ENCODE measurements at regions not wholly inside any gene's neighbourhood (a gene's known extent, or its start where the extent isn't known, plus 50 kb on each side); places are given as distances from the start of the nearest gene placed in this dataset.
"Not testable (repeated sequence)": the region's sequence is repeated elsewhere in the genome, so short reads cannot be mapped to it uniquely, and the experiment has no call there.

DNA sequence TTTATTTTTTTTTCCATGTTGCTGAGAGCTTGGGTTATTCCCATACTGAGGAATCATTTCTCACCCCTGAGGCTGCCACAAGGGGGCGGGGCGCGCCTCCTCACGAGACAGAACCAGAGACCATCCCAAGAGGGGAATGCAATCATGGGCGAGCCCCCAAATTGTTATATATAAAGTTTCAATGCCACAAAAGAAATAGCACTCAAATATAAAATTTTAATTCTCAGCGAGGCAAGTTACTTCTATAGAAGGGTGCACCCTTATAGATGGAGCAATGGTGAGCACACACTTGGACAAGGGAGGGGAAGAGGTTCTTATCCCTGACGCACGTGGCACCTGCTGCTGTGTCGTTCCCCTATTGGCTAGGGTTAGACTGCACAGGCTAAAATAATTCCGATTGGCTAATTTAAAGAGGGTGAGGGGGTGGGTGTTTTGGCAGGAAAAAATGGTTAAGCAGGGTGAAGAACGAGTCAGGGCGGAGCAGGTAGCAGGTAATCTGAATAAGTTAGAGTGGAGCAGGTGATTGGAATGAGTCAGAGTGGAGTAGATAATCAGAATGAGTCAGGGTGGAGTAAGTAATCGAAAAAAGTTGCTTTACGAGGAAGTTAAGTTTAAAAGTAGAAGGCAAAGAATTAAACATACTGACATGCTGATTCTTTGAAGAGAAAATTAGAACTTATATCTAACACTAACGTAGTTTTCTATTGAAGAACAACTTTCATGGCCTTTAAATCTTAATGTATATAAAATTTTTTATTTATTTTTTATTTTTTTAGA, 177.5 kb downstream of the MTCL1 start:
- no peak for FAIRE-seq
- DNase-seq (ENCODE audit: insufficient read length, low spot score), result no peak
- TF ChIP-seq PAX5 (IDR thresholded peaks at IDR 0.05; ENCODE audit: insufficient read depth, low read length, severe bottlenecking) (no peak), POU2F2 (IDR thresholded peaks at IDR 0.05; ENCODE audit: low read depth, low read length) (no peak), SPI1 (IDR thresholded peaks at IDR 0.05; ENCODE audit: low read depth, low read length) (no peak), TAF1 (IDR thresholded peaks at IDR 0.05; ENCODE audit: low read depth, low read length) (no peak), POLR2A (IDR thresholded peaks at IDR 0.05; ENCODE audit: low read depth, low read length) (no peak), POLR2AphosphoS5 (IDR thresholded peaks at IDR 0.05; ENCODE audit: low read depth, low read length) (no peak)

DNA sequence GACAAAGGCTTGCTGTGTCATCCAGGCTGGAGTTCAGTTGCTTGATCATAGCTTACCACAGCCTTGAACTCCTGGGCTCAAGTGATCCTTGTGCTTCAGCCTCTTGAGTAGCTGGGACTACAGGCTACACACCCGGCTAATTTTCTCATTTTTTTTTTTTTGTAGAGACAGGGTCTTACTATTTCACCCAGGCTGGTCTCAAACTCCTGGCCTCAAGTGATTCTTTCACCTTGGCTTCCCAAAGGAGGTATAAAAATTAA, 178.0 kb downstream of the MTCL1 start:
- TF ChIP-seq PAX5 (IDR thresholded peaks at IDR 0.05; ENCODE audit: insufficient read depth, low read length, severe bottlenecking) (no peak), POLR2AphosphoS5 (IDR thresholded peaks at IDR 0.05; ENCODE audit: low read depth, low read length) (no peak), POU2F2 (IDR thresholded peaks at IDR 0.05; ENCODE audit: low read depth, low read length) (no peak), POLR2A (IDR thresholded peaks at IDR 0.05; ENCODE audit: low read depth, low read length) (no peak), TAF1 (IDR thresholded peaks at IDR 0.05; ENCODE audit: low read depth, low read length) (no peak), SPI1 (IDR thresholded peaks at IDR 0.05; ENCODE audit: low read depth, low read length) (no peak)
- no peak for FAIRE-seq

DNA sequence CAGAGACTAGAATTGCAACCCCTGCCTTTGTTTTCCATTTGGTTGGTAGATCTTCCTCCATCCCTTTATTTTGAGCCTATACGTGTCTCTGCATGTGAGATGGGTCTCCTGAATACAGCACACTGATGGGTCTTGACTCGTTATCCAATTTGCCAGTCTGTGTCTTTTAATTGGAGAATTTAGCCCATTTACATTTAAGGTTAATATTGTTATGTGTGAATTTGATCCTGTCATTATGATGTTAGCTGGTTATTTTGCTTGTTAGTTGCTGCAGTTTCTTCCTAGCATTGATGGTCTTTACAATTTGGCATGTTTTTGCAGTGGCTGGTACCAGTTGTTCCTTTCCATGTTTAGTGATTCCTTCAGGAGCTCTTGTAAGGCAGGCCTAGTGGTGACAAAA, 182.5 kb downstream of the MTCL1 start:
- FAIRE-seq, result not testable (repeated sequence)

More for the DNA sequence above, 178.0 kb downstream of the MTCL1 start:
- no peak for DNase-seq (ENCODE audit: insufficient read length, low spot score)

DNA sequence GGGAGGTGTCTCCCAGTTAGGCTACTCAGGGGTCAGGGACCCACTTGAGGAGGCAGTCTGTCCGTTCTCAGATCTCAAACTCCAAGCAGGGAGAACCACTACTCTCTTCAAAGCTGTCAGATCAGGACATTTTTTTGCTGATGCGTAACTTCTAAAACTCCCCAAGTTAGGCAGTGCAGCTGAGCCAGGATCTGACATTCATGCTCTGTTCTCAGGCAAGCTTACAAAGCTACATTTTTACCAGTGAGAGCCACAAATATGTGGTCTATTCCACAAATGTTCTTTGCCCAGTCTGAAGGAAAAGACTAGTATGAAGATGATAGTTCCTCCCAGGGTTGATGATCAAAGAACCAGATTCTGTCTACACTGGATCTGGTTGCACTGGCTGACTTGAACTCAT, 184.1 kb downstream of the MTCL1 start:
- DNase-seq (ENCODE audit: insufficient read length, low spot score), result no peak
- TF ChIP-seq TAF1 (IDR thresholded peaks at IDR 0.05; ENCODE audit: low read depth, low read length) (no peak), SPI1 (IDR thresholded peaks at IDR 0.05; ENCODE audit: low read depth, low read length) (no peak), POLR2A (IDR thresholded peaks at IDR 0.05; ENCODE audit: low read depth, low read length) (no peak), PAX5 (IDR thresholded peaks at IDR 0.05; ENCODE audit: insufficient read depth, low read length, severe bottlenecking) (no peak), POU2F2 (IDR thresholded peaks at IDR 0.05; ENCODE audit: low read depth, low read length) (no peak), POLR2AphosphoS5 (IDR thresholded peaks at IDR 0.05; ENCODE audit: low read depth, low read length) (no peak)
- FAIRE-seq, result no peak

More for the DNA sequence above, 182.5 kb downstream of the MTCL1 start:
- not testable (repeated sequence) for DNase-seq (ENCODE audit: insufficient read length, low spot score)

DNA sequence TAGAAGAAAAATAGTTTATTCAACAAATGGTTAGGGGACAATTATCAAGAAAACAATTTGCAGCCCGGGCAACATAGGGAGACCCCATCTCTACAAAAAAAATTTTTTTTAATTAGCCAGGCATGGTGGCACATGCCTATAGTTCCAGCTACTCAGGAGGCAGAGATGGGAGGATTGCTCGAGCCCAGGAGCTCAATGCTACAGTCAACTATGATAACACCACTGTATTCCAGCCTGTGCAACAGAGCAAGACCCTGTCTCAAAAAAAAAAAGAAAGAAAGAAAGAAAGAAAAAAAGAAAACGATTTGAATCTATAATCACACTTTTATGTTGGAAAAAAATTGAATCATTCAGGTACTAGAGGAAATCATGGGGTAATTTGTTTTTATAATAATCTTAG, 185.1 kb downstream of the MTCL1 start:
- DNase-seq (ENCODE audit: insufficient read length, low spot score); FAIRE-seq: not testable (repeated sequence)

DNA sequence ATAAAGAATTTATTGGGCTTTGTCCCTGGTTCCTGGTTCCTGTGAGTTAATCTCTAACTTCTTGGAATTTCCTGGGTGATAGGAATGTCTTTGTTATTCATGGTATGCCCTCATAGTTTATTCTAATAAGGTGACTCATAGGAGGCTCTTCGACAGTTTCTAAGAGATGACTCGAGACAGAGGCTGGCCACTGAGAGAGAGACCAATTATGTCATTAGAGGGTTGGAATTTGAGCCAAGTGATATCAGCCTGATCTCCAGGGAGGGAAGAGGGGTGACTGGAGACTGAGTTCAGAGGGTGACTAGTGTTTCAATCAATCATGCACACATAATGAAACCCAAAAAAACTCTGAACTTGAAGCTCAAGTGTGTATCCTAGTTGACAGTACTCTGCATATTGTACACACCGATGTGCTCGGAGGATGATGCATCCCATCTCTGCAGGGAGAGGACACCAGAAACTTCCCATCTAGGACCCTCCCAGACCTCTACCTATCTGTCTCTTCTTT, 185.7 kb downstream of the MTCL1 start:
- FAIRE-seq (no peak), DNase-seq (ENCODE audit: insufficient read length, low spot score) (no peak)
- TF ChIP-seq POLR2AphosphoS5 (IDR thresholded peaks at IDR 0.05; ENCODE audit: low read depth, low read length) (no peak), SPI1 (IDR thresholded peaks at IDR 0.05; ENCODE audit: low read depth, low read length) (no peak), PAX5 (IDR thresholded peaks at IDR 0.05; ENCODE audit: insufficient read depth, low read length, severe bottlenecking) (no peak), POLR2A (IDR thresholded peaks at IDR 0.05; ENCODE audit: low read depth, low read length) (no peak), TAF1 (IDR thresholded peaks at IDR 0.05; ENCODE audit: low read depth, low read length) (no peak), POU2F2 (IDR thresholded peaks at IDR 0.05; ENCODE audit: low read depth, low read length) (no peak)

DNA sequence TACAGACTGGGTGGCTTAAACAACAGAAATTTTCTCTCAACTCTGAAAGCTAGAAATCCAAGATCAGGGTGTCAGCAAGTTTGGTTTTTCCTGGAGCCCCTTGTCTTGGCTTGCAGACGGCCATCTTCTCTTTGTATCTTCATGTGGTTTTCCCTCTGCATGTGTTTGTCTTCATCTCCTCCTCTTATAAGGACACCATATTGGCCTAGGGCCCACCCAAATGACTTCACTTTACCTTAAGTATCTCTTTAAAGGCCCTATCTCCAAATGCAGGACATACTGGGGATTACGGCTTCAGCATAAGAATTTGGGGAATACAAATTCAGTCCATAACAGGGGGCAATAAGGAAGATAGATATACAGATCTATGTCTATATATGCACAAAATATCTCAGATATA, 187.9 kb downstream of the MTCL1 start:
- TF ChIP-seq POLR2AphosphoS5 (IDR thresholded peaks at IDR 0.05; ENCODE audit: low read depth, low read length) (no peak), POU2F2 (IDR thresholded peaks at IDR 0.05; ENCODE audit: low read depth, low read length) (no peak), TAF1 (IDR thresholded peaks at IDR 0.05; ENCODE audit: low read depth, low read length) (no peak), PAX5 (IDR thresholded peaks at IDR 0.05; ENCODE audit: insufficient read depth, low read length, severe bottlenecking) (no peak), POLR2A (IDR thresholded peaks at IDR 0.05; ENCODE audit: low read depth, low read length) (no peak), SPI1 (IDR thresholded peaks at IDR 0.05; ENCODE audit: low read depth, low read length) (no peak)
- DNase-seq (ENCODE audit: insufficient read length, low spot score), result no peak
- no peak for FAIRE-seq

DNA sequence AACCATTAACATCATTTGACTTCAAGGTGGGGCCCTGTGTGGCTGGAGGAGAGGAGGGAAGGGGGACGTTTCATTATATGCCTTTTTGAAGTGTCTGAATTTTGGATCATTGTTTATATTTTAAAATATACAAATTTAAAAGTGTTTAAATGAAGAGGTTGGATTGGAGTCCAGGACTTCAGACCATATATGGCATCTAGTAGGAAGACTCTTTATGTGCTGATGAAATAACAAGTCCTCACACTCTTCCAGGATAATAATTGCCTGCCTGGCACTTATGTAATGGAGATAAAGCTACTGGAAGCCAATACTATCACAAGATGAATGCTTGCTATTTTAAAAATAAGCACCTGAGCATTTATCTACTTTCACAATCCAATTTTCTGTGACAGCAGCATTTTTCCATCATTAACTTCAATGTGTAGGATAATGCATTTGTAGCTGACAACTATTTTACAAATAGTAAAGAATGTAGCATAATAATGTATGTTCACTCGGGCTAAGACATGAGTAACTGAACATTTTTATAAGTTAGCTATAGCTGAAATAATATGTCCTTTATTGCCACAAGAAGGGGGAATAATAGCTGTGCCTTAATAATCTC, 188.4 kb downstream of the MTCL1 start:
- TF ChIP-seq TAF1 (IDR thresholded peaks at IDR 0.05; ENCODE audit: low read depth, low read length), result no peak
- no peak for TF ChIP-seq POLR2A (IDR thresholded peaks at IDR 0.05; ENCODE audit: low read depth, low read length)
- no peak for TF ChIP-seq PAX5 (IDR thresholded peaks at IDR 0.05; ENCODE audit: insufficient read depth, low read length, severe bottlenecking)
- no peak for TF ChIP-seq POU2F2 (IDR thresholded peaks at IDR 0.05; ENCODE audit: low read depth, low read length)
- TF ChIP-seq SPI1 (IDR thresholded peaks at IDR 0.05; ENCODE audit: low read depth, low read length), result no peak
- no peak for TF ChIP-seq POLR2AphosphoS5 (IDR thresholded peaks at IDR 0.05; ENCODE audit: low read depth, low read length)
- no peak for DNase-seq (ENCODE audit: insufficient read length, low spot score)
- no peak for FAIRE-seq

DNA sequence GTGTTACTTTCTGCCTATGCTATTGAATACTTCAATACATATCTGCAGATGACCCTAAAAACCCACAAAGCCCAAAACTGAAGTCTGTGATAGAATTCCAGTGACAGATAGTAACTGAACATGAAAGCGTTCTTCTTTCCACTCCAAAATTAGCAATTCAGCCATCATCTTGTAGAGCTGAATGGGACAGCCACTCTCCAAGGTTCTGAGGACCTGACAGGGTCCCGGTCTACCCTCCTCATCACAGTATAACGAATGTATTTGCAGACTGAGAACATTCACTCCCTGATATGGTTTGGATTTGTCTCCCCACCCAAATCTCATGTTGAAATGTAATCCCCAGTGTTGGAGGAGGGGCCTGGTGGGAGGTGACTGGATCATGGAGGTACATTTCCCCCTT, 189.5 kb downstream of the MTCL1 start:
- TF ChIP-seq POU2F2 (IDR thresholded peaks at IDR 0.05; ENCODE audit: low read depth, low read length) (no peak), SPI1 (IDR thresholded peaks at IDR 0.05; ENCODE audit: low read depth, low read length) (no peak), PAX5 (IDR thresholded peaks at IDR 0.05; ENCODE audit: insufficient read depth, low read length, severe bottlenecking) (no peak), POLR2AphosphoS5 (IDR thresholded peaks at IDR 0.05; ENCODE audit: low read depth, low read length) (no peak), TAF1 (IDR thresholded peaks at IDR 0.05; ENCODE audit: low read depth, low read length) (no peak), POLR2A (IDR thresholded peaks at IDR 0.05; ENCODE audit: low read depth, low read length) (no peak)
- DNase-seq (ENCODE audit: insufficient read length, low spot score), result no peak
- no peak for FAIRE-seq

DNA sequence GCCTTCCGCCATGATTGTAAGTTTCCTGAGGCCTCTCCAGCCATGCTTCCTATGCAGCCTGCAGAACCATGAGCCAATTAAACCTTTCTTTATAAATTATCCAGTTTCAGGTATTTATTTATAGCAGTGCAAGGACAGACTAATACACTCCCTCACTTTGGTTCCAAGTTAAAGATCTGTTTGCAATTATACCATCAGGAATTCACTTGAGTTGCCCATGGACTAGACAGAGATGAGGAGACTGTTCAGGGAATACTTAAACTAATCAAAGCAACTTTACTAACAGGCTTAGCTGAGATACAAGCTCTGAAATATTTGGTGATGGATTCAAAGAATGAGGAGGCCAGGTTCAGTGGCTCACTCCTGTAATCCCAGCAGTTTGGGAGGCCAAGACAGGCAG, 190.0 kb downstream of the MTCL1 start:
- no peak for FAIRE-seq
- TF ChIP-seq TAF1 (IDR thresholded peaks at IDR 0.05; ENCODE audit: low read depth, low read length), result no peak
- TF ChIP-seq POLR2AphosphoS5 (IDR thresholded peaks at IDR 0.05; ENCODE audit: low read depth, low read length), result no peak
- no peak for TF ChIP-seq POLR2A (IDR thresholded peaks at IDR 0.05; ENCODE audit: low read depth, low read length)
- no peak for TF ChIP-seq SPI1 (IDR thresholded peaks at IDR 0.05; ENCODE audit: low read depth, low read length)
- TF ChIP-seq POU2F2 (IDR thresholded peaks at IDR 0.05; ENCODE audit: low read depth, low read length), result no peak
- no peak for TF ChIP-seq PAX5 (IDR thresholded peaks at IDR 0.05; ENCODE audit: insufficient read depth, low read length, severe bottlenecking)
- DNase-seq (ENCODE audit: insufficient read length, low spot score), result no peak
